Lung microvascular endothelial cell (primary cell): ENCODE measurements at regions not wholly inside any gene's neighbourhood (a gene's known extent, or its start where the extent isn't known, plus 50 kb on each side); places are given as distances from the start of the nearest gene placed in this dataset.

Experiments
- DNase-seq, 2 donors: peaks; one replicate each; pipeline versions ENCODE4 v3.0.0 to v3.0.0-alpha.2; 2010; ENCODE audit warnings: low read depth in 2 of 2

GRCh38 chr1:221793439-221794078, 51.7 kb upstream of the DUSP10 start:
- no peak for DNase-seq

- peak in 1 of 2 donors; percentile 82 for DNase-seq
These were observed 50.0 kb upstream of the DUSP10 start for GRCh38 chr1:221791846-221792245.
